ENCODE measurements at regions not wholly inside any gene's neighbourhood (a gene's known extent, or its start where the extent isn't known, plus 50 kb on each side); places are given as distances from the start of the nearest gene placed in this dataset.

GRCh38 chr14:54338696-54339317 is 58.0 kb upstream of the CDKN3 start:
- ChIA-PET CTCF (interaction anchor here (1.7 to 2.5 kb wide), 2 partner anchors 9 to 10 kb away, joined by 4 to 6 read pairs; no protein-coding TSS in a partner anchor), POLR2A (no interaction called here)
- no peak for DNase-seq
- H3K27ac Mint-ChIP-seq = no peak overlapping the region
- no peaks in the 10 kb centered on the region for H3K4me1 Mint-ChIP-seq
- H3K9me3 Mint-ChIP-seq = no peaks in the 10 kb centered on the region
- H3K27me3 Mint-ChIP-seq = peaks cover 10% of the 10 kb centered on the region
- H3K36me3 Mint-ChIP-seq (ENCODE audit: low read depth) = no peaks in the 10 kb centered on the region
- H3K4me3 Mint-ChIP-seq = no peak overlapping the region

GRCh38 chr14:54339771-54340170 is 57.0 kb upstream of the CDKN3 start:
- ChIA-PET CTCF (no interaction called here), POLR2A (interaction anchor here (0.7 kb wide), 1 partner anchor 9 kb away, joined by 3 read pairs; no protein-coding TSS in a partner anchor)
- Mint-ChIP-seq H3K4me1 (no peaks in the 10 kb centered on the region), H3K4me3 (no peak overlapping the region), H3K27ac (no peak overlapping the region), H3K27me3 (peaks cover 10% of the 10 kb centered on the region), H3K36me3 (ENCODE audit: low read depth) (no peaks in the 10 kb centered on the region), H3K9me3 (no peaks in the 10 kb centered on the region)
- DNase-seq = no peak

GRCh38 chr14:54342806-54343205 is 54.0 kb upstream of the CDKN3 start:
- Mint-ChIP-seq H3K27ac (no peak overlapping the region), H3K36me3 (ENCODE audit: low read depth) (no peaks in the 10 kb centered on the region), H3K27me3 (peaks cover 1% of the 10 kb centered on the region), H3K4me3 (no peak overlapping the region), H3K9me3 (no peaks in the 10 kb centered on the region), H3K4me1 (no peaks in the 10 kb centered on the region)
- ChIA-PET POLR2A (no interaction called here), CTCF (no interaction called here)
- DNase-seq = no peak

- Mint-ChIP-seq H3K4me1 (no peaks in the 10 kb centered on the region), H3K4me3 (no peak overlapping the region), H3K27ac (no peak overlapping the region), H3K27me3 (no peaks in the 10 kb centered on the region), H3K9me3 (no peaks in the 10 kb centered on the region), H3K36me3 (ENCODE audit: low read depth) (no peaks in the 10 kb centered on the region)
- ChIA-PET POLR2A (no interaction called here), CTCF (no interaction called here)
- DNase-seq = no peak
These were observed 53.3 kb upstream of the CDKN3 start for GRCh38 chr14:54343272-54344121.

GRCh38 chr14:54344445-54344844 is 52.4 kb upstream of the CDKN3 start:
- no peak overlapping the region for H3K27ac Mint-ChIP-seq
- H3K36me3 Mint-ChIP-seq (ENCODE audit: low read depth) = no peaks in the 10 kb centered on the region
- H3K9me3 Mint-ChIP-seq = no peaks in the 10 kb centered on the region
- ChIA-PET CTCF (no interaction called here), POLR2A (no interaction called here)
- peaks cover 3% of the 10 kb centered on the region for H3K27me3 Mint-ChIP-seq
- no peak overlapping the region for H3K4me3 Mint-ChIP-seq
- H3K4me1 Mint-ChIP-seq = no peaks in the 10 kb centered on the region
- DNase-seq = no peak

DNA sequence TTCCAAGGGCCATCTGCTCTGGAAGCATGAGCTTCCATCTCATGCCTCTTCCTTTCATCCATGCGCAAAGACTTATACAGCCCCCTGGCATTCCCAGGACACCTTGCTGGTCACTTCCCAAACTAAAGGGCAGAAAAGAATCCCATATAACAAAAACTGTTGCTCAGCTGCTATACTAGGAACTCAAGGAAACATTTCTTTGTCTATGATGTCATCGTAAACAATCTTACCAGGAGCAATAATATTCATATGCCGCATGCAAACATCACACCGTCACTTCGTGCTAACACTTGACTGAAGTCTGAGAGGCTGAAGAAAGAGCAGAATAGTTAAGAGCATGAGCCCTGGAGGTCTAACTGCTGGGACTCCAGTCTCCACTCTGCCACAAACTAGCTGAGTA is 50.5 kb upstream of the CDKN3 start:
- no peak for DNase-seq
- Mint-ChIP-seq H3K4me3 (no peak overlapping the region), H3K4me1 (no peaks in the 10 kb centered on the region), H3K36me3 (ENCODE audit: low read depth) (no peaks in the 10 kb centered on the region), H3K9me3 (no peaks in the 10 kb centered on the region), H3K27me3 (peaks cover 7% of the 10 kb centered on the region), H3K27ac (no peak overlapping the region)
- CTCF ChIA-PET = no interaction called here
- POLR2A ChIA-PET = no interaction called here

Data from activated CD4-positive, alpha-beta T cell treated with anti-CD3 and anti-CD28 coated beads, Interleukin-2, amount 10 ng/mL, durations not matched to agents 7 days and 5 days (primary cell).